Breast epithelium (tissue), 3 donors: ENCODE measurements at regions not wholly inside any gene's neighbourhood (a gene's known extent, or its start where the extent isn't known, plus 50 kb on each side); places are given as distances from the start of the nearest gene placed in this dataset.

Source experiments
- CTCF ChIP-seq, 3 donors: fragments of 450-650 bp; IDR thresholded peaks; one replicate each; pipeline ENCODE4 v1.5.1; 2016 to 2017; ENCODE audit warnings: antibody characterized with exemption in 3 of 3, mild to moderate bottlenecking in 3 of 3, moderate library complexity in 3 of 3
- POLR2A ChIP-seq: fragments of 450-650 bp; IDR thresholded peaks from one replicate; pipeline ENCODE4 v1.6.1; 2016; ENCODE audit warnings: antibody characterized with exemption, mild to moderate bottlenecking, moderate library complexity

- TF ChIP-seq CTCF (IDR thresholded peaks at IDR 0.05): no peak
- TF ChIP-seq POLR2A: no peak
Measured at GRCh38 chr4:19130866-19131265, 1109.3 kb upstream of the LCORL start.
